NB4 (cell line): ENCODE measurements at regions not wholly inside any gene's neighbourhood (a gene's known extent, or its start where the extent isn't known, plus 50 kb on each side); places are given as distances from the start of the nearest gene placed in this dataset.

Experiments used
- DNase-seq: peaks from one replicate; pipeline ENCODE4 v3.0.0; 2010; ENCODE audit warnings: low read depth
- H3K4me3 ChIP-seq: one replicate; pipeline ENCODE4 v1.5.1; 2011; ENCODE audit warnings: mild to moderate bottlenecking, low read depth, low read length, moderate library complexity
- MAX ChIP-seq: IDR thresholded peaks from 2 replicates; pipeline ENCODE4 v1.6.1; 2011; ENCODE audit warnings: low read depth, low read length
- MYC ChIP-seq: IDR thresholded peaks from 2 replicates; pipeline ENCODE4 v1.6.1; 2011; ENCODE audit warnings: low read depth, low read length
- POLR2A ChIP-seq: IDR thresholded peaks from 2 replicates; pipeline ENCODE4 v1.6.1; 2011; ENCODE audit warnings: mild to moderate bottlenecking; ENCODE audit not compliant: insufficient read length; ENCODE audit errors: extremely low read depth
- TF ChIP-seq, protein P1 (sequence below): IDR thresholded peaks from one replicate; pipeline ENCODE4 v1.5.1; 2012; ENCODE audit warnings: low read depth, low read length

DNA sequence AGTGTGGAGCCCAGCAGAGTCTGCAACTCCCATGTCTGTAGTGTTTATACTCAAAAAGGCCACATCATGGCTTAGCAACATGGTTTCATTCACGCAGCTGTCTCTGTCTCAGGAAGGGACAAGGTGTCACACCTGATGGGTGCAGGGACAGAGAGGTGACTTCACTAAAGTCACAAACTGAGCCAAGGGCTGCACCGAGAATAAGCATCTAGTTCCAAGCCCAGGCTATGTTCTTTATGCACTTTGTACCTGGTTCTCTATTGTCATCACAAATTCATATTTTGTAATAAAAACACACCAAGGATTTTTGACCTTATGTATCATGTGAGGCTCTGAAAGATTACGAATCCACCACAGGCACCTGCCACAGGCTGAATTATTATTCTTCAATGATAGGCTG lies 64.9 kb upstream of the STK32A start:
- TF ChIP-seq MAX (no peak), MYC (no peak), POLR2A (no peak)
- TF ChIP-seq, protein P1, sequence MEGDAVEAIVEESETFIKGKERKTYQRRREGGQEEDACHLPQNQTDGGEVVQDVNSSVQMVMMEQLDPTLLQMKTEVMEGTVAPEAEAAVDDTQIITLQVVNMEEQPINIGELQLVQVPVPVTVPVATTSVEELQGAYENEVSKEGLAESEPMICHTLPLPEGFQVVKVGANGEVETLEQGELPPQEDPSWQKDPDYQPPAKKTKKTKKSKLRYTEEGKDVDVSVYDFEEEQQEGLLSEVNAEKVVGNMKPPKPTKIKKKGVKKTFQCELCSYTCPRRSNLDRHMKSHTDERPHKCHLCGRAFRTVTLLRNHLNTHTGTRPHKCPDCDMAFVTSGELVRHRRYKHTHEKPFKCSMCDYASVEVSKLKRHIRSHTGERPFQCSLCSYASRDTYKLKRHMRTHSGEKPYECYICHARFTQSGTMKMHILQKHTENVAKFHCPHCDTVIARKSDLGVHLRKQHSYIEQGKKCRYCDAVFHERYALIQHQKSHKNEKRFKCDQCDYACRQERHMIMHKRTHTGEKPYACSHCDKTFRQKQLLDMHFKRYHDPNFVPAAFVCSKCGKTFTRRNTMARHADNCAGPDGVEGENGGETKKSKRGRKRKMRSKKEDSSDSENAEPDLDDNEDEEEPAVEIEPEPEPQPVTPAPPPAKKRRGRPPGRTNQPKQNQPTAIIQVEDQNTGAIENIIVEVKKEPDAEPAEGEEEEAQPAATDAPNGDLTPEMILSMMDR = no peak
- no peak for DNase-seq
- no peak overlapping the region for H3K4me3 ChIP-seq

GRCh38 chr5:147170603-147171002 lies 64.2 kb upstream of the STK32A start:
- no peak overlapping the region for H3K4me3 ChIP-seq
- TF ChIP-seq POLR2A = no peak
- no peak for TF ChIP-seq MAX
- TF ChIP-seq, protein P1 = no peak
- no peak for TF ChIP-seq MYC
- DNase-seq = no peak

DNA sequence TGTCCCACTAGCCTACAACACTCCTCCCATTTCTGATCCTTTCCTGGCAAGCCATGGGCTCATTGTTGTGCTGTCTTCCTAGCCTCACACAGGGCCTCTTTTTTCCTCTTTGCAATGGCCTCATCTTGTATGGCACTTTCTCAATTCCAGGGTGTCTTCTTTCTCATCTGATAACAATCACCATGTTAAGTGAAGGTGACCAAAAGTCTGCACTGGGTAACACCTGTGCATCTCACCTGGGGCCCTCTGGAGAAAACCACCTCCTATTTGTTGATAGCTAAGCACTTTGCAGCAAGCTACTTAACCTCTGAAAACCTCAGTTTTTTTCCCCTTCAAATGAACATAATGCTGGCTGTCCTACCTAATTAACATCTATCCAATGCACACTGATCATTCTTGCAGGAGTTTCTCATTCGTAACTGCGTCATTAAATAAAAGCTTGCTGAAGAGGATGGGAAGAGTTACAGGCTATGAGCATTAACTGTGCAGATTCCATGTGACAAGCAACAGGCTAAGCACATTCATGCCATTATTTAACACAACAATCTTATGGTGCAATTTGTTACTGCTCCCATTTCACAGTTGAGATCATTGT lies 60.1 kb upstream of the STK32A start:
- no peak for DNase-seq
- no peak overlapping the region for H3K4me3 ChIP-seq
- TF ChIP-seq MAX = no peak
- TF ChIP-seq MYC = no peak
- TF ChIP-seq, protein P1 = no peak
- no peak for TF ChIP-seq POLR2A

DNA sequence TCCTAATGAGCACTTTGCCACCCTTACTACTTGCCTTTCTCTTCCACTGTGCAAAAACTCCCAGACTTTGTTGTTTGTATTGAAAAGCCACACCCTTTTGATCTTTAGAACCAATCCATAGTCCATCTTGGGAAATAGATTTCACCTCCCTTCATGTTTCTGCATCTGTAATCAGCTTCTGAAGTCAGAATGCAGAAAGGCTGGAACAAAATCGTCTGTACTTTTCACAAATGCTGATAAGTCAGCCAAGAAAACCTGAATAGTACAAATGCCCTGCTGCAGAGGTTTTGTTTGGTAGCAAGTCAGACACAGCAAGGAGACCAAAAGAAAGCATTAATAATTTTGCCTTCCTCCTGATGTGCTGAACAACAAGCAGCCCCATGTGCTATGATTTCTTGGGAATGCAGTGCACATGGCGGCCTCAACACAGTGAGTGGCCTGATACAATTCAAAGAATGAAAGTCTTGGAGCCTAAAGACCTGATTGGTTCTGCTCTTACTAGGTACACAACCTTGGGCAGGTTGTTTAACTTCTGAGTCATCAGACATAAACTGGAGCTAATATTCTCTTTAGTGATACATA lies 59.2 kb upstream of the STK32A start:
- no peak for TF ChIP-seq MYC
- no peak for TF ChIP-seq MAX
- TF ChIP-seq, protein P1 = no peak
- no peak for TF ChIP-seq POLR2A
- no peak overlapping the region for H3K4me3 ChIP-seq
- DNase-seq = no peak

- TF ChIP-seq, protein P1 = no peak
- TF ChIP-seq MAX = no peak
- TF ChIP-seq MYC = no peak
- TF ChIP-seq POLR2A = no peak
- no peak for DNase-seq
- no peak overlapping the region for H3K4me3 ChIP-seq
These were observed 58.4 kb upstream of the STK32A start for GRCh38 chr5:147176422-147176821.
